B cell (primary cell): ENCODE measurements at regions not wholly inside any gene's neighbourhood (a gene's known extent, or its start where the extent isn't known, plus 50 kb on each side); places are given as distances from the start of the nearest gene placed in this dataset.

Experiments
- ATAC-seq: fragments of 200-7000 bp; cut with Tn5 transposase; one replicate; pipeline ENCODE4 v1.10.0; 2021; ENCODE audit warnings: low read depth, mild to moderate bottlenecking, moderate number of reproducible peaks, moderate library complexity
- CTCF ChIA-PET: fragments of 350-600 bp; sonication (Branson Sonifier 250); formaldehyde crosslinking; loops from one replicate; lab custom pipeline; 2021; ENCODE audit warnings: antibody characterized with exemption, inconsistent platforms; lab: Charles Lee
- POLR2A ChIA-PET: fragments of 350-600 bp; sonication (Branson Sonifier 250); formaldehyde crosslinking; loops from one replicate; lab custom pipeline; 2021; ENCODE audit warnings: antibody characterized with exemption; lab: Charles Lee
- DNase-seq: peaks from one replicate; pipeline ENCODE4 v3.0.0; 2013
- H2AFZ ChIP-seq: 2 replicates; pipeline ENCODE4 v1.6.1; 2012; ENCODE audit warnings: mild to moderate bottlenecking, low read depth, low read length; ENCODE audit not compliant: insufficient read depth, poor library complexity, severe bottlenecking
- H3K27ac ChIP-seq, 2 donors: 1 replicate in 1 of 2; 2 replicates in 1 of 2; pipeline ENCODE4 v1.5.1; 2012 to 2013; ENCODE audit warnings: low read length in 2 of 2, mild to moderate bottlenecking in 2 of 2, moderate library complexity in 1 of 2
- H3K27me3 ChIP-seq, 4 experiments: fragments of 200-600 bp in 1 of 4; sonication (generic) in 1 of 4; replicated peaks in 1 of 4; 1 replicate in 2 of 4; 2 replicates in 2 of 4; pipeline versions ENCODE4 v1.6.1 to v1.7.0; 2013 to 2016; ENCODE audit warnings: low read length in 3 of 4, mild to moderate bottlenecking in 2 of 4, mixed read lengths in 1 of 4, moderate library complexity in 1 of 4; ENCODE audit not compliant: insufficient read depth in 4 of 4, control insufficient read depth in 3 of 4; ENCODE audit errors: control extremely low read depth in 1 of 4
- H3K36me3 ChIP-seq, 2 experiments: replicated peaks in 1 of 2; 1 replicate in 1 of 2; 2 replicates in 1 of 2; pipeline versions ENCODE4 v1.6.1 to v1.7.1; 2013; ENCODE audit warnings: low read length in 1 of 2; ENCODE audit not compliant: insufficient read depth in 2 of 2, control insufficient read depth in 1 of 2; ENCODE audit errors: control extremely low read depth in 1 of 2, extremely low read depth in 1 of 2
- H3K4me1 ChIP-seq, 2 donors: fragments of 200-600 bp in 1 of 2; sonication (generic) in 1 of 2; 1 replicate in 1 of 2; 2 replicates in 1 of 2; pipeline versions ENCODE4 v1.5.1 to v1.6.1; 2013 to 2017; ENCODE audit warnings: low read length in 2 of 2; ENCODE audit not compliant: control insufficient read depth in 2 of 2, insufficient read depth in 2 of 2
- H3K4me2 ChIP-seq: replicated peaks from 2 replicates; pipeline ENCODE3; 2012; ENCODE audit warnings: mild to moderate bottlenecking, low read depth, low read length; ENCODE audit not compliant: poor library complexity, severe bottlenecking
- H3K4me3 ChIP-seq, 5 experiments: fragments of 200-600 bp in 1 of 5; sonication (generic) in 1 of 5; 1 replicate in 3 of 5; 2 replicates in 2 of 5; pipeline versions ENCODE4 v1.5.1 to v1.7.0; 2011 to 2016; ENCODE audit warnings: low read length in 4 of 5, mild to moderate bottlenecking in 4 of 5, low read depth in 2 of 5, control low read depth in 1 of 5, moderate library complexity in 1 of 5; ENCODE audit not compliant: insufficient read depth in 1 of 5; ENCODE audit errors: control extremely low read depth in 1 of 5, extremely low read depth in 1 of 5
- H3K79me2 ChIP-seq: fragments of 200-600 bp; sonication (generic); one replicate; pipeline ENCODE4 v1.6.0; 2016; ENCODE audit warnings: low read length; ENCODE audit not compliant: control insufficient read depth, insufficient read depth
- H3K9ac ChIP-seq: fragments of 200-600 bp; sonication (generic); 2 replicates; pipeline ENCODE4 v1.6.1; 2017; ENCODE audit warnings: mild to moderate bottlenecking, low read length, moderate library complexity
- H3K9me3 ChIP-seq, 3 donors: one replicate each; pipeline versions ENCODE4 v1.6.1 to v1.7.1; 2013; ENCODE audit warnings: low read length in 2 of 3; ENCODE audit not compliant: control insufficient read depth in 2 of 3, insufficient read depth in 1 of 3; ENCODE audit errors: control extremely low read depth in 1 of 3
- H4K20me1 ChIP-seq: 2 replicates; pipeline ENCODE4 v1.6.0; 2012; ENCODE audit warnings: mild to moderate bottlenecking, low read length; ENCODE audit not compliant: insufficient read depth, control insufficient read depth, poor library complexity, severe bottlenecking
- H3K27ac Mint-ChIP-seq: one replicate; pipeline ENCODE4 v1.8.0; 2021; ENCODE audit warnings: mixed read lengths
- H3K27me3 Mint-ChIP-seq: one replicate; pipeline ENCODE4 v1.8.0; 2021; ENCODE audit warnings: mixed read lengths
- H3K4me1 Mint-ChIP-seq: one replicate; pipeline ENCODE4 v1.8.0; 2021; ENCODE audit warnings: mixed read lengths
- H3K4me3 Mint-ChIP-seq: one replicate; pipeline ENCODE4 v1.8.0; 2021; ENCODE audit warnings: mixed read lengths
- H3K9me3 Mint-ChIP-seq: one replicate; pipeline ENCODE4 v1.8.0; 2022; ENCODE audit warnings: mixed read lengths; ENCODE audit not compliant: insufficient read depth
- EZH2 ChIP-seq: IDR thresholded peaks from 2 replicates; pipeline ENCODE4 v1.6.1; 2012; ENCODE audit warnings: borderline replicate concordance, low read depth, mild to moderate bottlenecking, moderate library complexity, low read length; ENCODE audit not compliant: insufficient read depth, poor library complexity, severe bottlenecking
- WGBS: methylation state at CpG from one replicate; pipeline ENCODE4 v1.1.5; 2013; ENCODE audit warnings: missing lambda C conversion rate; ENCODE audit not compliant: insufficient coverage; 5-methylcytosine and 5-hydroxymethylcytosine counted together
- intact Hi-C: fragments of 100-400 bp; cut with micrococcal nuclease; formaldehyde crosslinking; loops from one replicate; pipeline ENCODE4 v1.10.0; 2022
- TF ChIP-seq, protein P1 (sequence below): fragments of 200-600 bp; IDR thresholded peaks from one replicate; pipeline ENCODE4 v1.8.0; 2022; ENCODE audit warnings: antibody characterized with exemption, mild to moderate bottlenecking

DNA sequence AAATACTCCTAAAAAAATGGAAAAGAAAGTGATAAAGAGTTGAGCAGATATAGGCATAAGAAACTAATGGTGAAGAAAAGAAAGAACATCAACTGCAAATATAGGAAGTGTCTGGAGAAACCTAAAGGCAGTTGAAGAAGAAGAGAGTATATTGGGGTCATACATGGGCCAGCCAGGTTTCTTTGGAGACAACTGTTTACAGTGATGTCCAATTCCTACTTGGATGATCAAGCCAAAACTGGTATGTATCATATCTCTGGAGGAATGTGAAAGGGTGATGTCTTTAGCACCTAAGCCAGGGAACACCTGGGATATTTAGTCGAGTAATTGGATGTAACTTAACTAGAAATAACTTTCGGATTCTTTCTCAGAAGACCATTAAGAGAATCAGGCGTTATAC is 129.3 kb upstream of the FLRT2 start:
- Histone ChIP-seq H2AFZ (no peak overlapping the region), H3K9ac (no peak overlapping the region), H3K27me3 (no peaks in the 10 kb centered on the region), H3K36me3 (no peaks in the 10 kb centered on the region), H3K9me3 (peaks cover 0 to 2% (median 0%) of the 10 kb centered on the region in 3 donors), H3K4me3 (no peak overlapping the region), H3K4me1 (no peaks in the 10 kb centered on the region), H4K20me1 (no peaks in the 10 kb centered on the region), H3K27ac (no peak overlapping the region), H3K79me2 (no peaks in the 10 kb centered on the region), H3K4me2 (no peak overlapping the region)
- H3K4me1 Mint-ChIP-seq = no peaks in the 10 kb centered on the region
- no CpG with 5 or more reads among the region's 3 CpGs for WGBS
- intact Hi-C loops = no loop called here
- no peaks in the 10 kb centered on the region for H3K27me3 Mint-ChIP-seq
- DNase-seq (no peak), ATAC-seq (no peak)
- ChIA-PET CTCF (no interaction called here), POLR2A (no interaction called here)
- TF ChIP-seq, protein P1, sequence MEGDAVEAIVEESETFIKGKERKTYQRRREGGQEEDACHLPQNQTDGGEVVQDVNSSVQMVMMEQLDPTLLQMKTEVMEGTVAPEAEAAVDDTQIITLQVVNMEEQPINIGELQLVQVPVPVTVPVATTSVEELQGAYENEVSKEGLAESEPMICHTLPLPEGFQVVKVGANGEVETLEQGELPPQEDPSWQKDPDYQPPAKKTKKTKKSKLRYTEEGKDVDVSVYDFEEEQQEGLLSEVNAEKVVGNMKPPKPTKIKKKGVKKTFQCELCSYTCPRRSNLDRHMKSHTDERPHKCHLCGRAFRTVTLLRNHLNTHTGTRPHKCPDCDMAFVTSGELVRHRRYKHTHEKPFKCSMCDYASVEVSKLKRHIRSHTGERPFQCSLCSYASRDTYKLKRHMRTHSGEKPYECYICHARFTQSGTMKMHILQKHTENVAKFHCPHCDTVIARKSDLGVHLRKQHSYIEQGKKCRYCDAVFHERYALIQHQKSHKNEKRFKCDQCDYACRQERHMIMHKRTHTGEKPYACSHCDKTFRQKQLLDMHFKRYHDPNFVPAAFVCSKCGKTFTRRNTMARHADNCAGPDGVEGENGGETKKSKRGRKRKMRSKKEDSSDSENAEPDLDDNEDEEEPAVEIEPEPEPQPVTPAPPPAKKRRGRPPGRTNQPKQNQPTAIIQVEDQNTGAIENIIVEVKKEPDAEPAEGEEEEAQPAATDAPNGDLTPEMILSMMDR = no peak
- TF ChIP-seq EZH2 = no peak
- no peak overlapping the region for H3K4me3 Mint-ChIP-seq
- H3K27ac Mint-ChIP-seq = no peak overlapping the region
- H3K9me3 Mint-ChIP-seq = peaks cover 5% of the 10 kb centered on the region

DNA sequence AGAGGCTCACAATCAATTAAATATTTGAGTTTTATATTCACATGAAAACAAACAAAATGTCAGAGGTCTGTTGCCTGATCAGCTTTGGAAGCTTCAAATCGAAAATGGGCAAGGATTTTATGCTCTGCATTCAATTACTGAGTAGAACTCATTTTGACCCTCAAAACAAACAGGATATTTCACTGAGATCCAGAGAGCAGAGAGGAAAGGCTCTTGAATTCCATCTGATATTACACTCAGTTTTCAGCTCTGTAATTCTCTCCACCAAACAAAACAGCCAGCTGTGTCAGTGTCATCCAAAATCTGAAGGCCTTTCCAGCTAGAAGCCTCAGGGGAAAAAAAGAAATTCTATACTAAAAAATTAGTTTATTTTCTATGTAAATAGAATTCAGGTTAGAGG is 128.6 kb upstream of the FLRT2 start:
- no peaks in the 10 kb centered on the region for H3K4me1 ChIP-seq
- 71% methylated on average over 1 of the region's 1 CpG for WGBS
- no peak overlapping the region for H3K4me2 ChIP-seq
- no peaks in the 10 kb centered on the region for H4K20me1 ChIP-seq
- no peak overlapping the region for H3K9ac ChIP-seq
- ATAC-seq = no peak
- no peak overlapping the region for H3K27ac ChIP-seq
- Mint-ChIP-seq H3K27ac (no peak overlapping the region), H3K9me3 (peaks cover 3% of the 10 kb centered on the region), H3K27me3 (no peaks in the 10 kb centered on the region), H3K4me1 (no peaks in the 10 kb centered on the region), H3K4me3 (no peak overlapping the region)
- CTCF ChIA-PET = no interaction called here
- no peak overlapping the region for H3K4me3 ChIP-seq
- no peaks in the 10 kb centered on the region for H3K36me3 ChIP-seq
- no peaks in the 10 kb centered on the region for H3K27me3 ChIP-seq
- DNase-seq = no peak
- H2AFZ ChIP-seq = no peak overlapping the region
- peaks cover 0 to 2% (median 0%) of the 10 kb centered on the region in 3 donors for H3K9me3 ChIP-seq
- intact Hi-C loops = no loop called here
- TF ChIP-seq EZH2 = no peak
- TF ChIP-seq, protein P1 = no peak
- no peaks in the 10 kb centered on the region for H3K79me2 ChIP-seq
- POLR2A ChIA-PET = no interaction called here
